HCT116 (cell line): ENCODE measurements at regions not wholly inside any gene's neighbourhood (a gene's known extent, or its start where the extent isn't known, plus 50 kb on each side); places are given as distances from the start of the nearest gene placed in this dataset.

Experiments used
- CTCF ChIP-seq, 3 experiments: fragments of 200-600 bp in 1 of 3; sonication (generic) in 1 of 3; IDR thresholded peaks in 2 of 3; conservative IDR thresholded peaks in 1 of 3; 2 replicates each; pipeline ENCODE4 v1.5.1; 2012 to 2017; ENCODE audit warnings: low read depth in 2 of 3, low read length in 2 of 3, antibody characterized with exemption in 1 of 3, borderline replicate concordance in 1 of 3, control low read depth in 1 of 3, mild to moderate bottlenecking in 1 of 3, mixed read lengths in 1 of 3, mixed run types in 1 of 3, moderate library complexity in 1 of 3; ENCODE audit not compliant: insufficient read depth in 1 of 3
- EZH2phosphoT487 ChIP-seq: fragments of 200-600 bp; IDR thresholded peaks from 2 replicates; pipeline ENCODE4 v1.6.1; 2018; ENCODE audit warnings: antibody characterized with exemption, borderline replicate concordance
- POLR2A ChIP-seq: IDR thresholded peaks from 2 replicates; pipeline ENCODE4 v1.7.0; 2011; ENCODE audit warnings: borderline replicate concordance; ENCODE audit not compliant: insufficient read depth, insufficient read length; ENCODE audit errors: extremely low read depth
- RAD21 ChIP-seq: IDR thresholded peaks from 2 replicates; pipeline ENCODE4 v1.6.1; 2012; ENCODE audit warnings: low read depth, mild to moderate bottlenecking
- ZBTB33 ChIP-seq: IDR thresholded peaks from 2 replicates; pipeline ENCODE4 v1.6.1; 2011; ENCODE audit warnings: mild to moderate bottlenecking, low read length, moderate library complexity; ENCODE audit not compliant: insufficient replicate concordance; ENCODE audit errors: extremely low read depth

- TF ChIP-seq CTCF (IDR thresholded peaks at IDR 0.05 in 2 of 3, conservative IDR thresholded peaks at IDR 0.05 in 1 of 3; ENCODE audit: borderline replicate concordance in 1 of 3, insufficient read depth in 1 of 3, low read depth in 2 of 3, low read length in 2 of 3) = no peak
- TF ChIP-seq ZBTB33 = no peak
- TF ChIP-seq RAD21 = no peak
- no peak for TF ChIP-seq POLR2A
- no peak for TF ChIP-seq EZH2phosphoT487
Observed at GRCh38 chr5:45098483-45098882, 289.7 kb downstream of the MRPS30 start.
